Caco-2 (cell line): ENCODE measurements at regions not wholly inside any gene's neighbourhood (a gene's known extent, or its start where the extent isn't known, plus 50 kb on each side); places are given as distances from the start of the nearest gene placed in this dataset.
"Not testable (repeated sequence)": the region's sequence is repeated elsewhere in the genome, so short reads cannot be mapped to it uniquely, and the experiment has no call there.

Source experiments
- BruUV-seq: library from RNA; stranded (reverse); fragments of 400-500 nt; replicated peaks from 2 replicates; lab custom pipeline; 2021; lab: Mats Ljungman, UMichigan
- CTCF ChIA-PET: fragments of 300-600 bp; sonication (Branson Sonifier 250); formaldehyde crosslinking; loops from one replicate; lab custom pipeline; 2022; ENCODE audit warnings: antibody characterized with exemption; lab: Charles Lee
- POLR2A ChIA-PET: fragments of 300-600 bp; sonication (Branson Sonifier 250); formaldehyde crosslinking; loops from one replicate; lab custom pipeline; 2022; ENCODE audit warnings: antibody characterized with exemption; lab: Charles Lee
- DNase-seq, 2 experiments: peaks; one replicate each; pipeline versions ENCODE4 v3.0.0 to v3.0.0-alpha.2; 2020 to 2022
- H3K27me3 ChIP-seq: replicated peaks from 2 replicates; pipeline ENCODE4 v1.6.0; 2011; ENCODE audit warnings: low read length; ENCODE audit not compliant: control insufficient read depth, insufficient read depth
- H3K36me3 ChIP-seq: 2 replicates; pipeline ENCODE4 v1.5.1; 2011; ENCODE audit warnings: low read length; ENCODE audit not compliant: control insufficient read depth, insufficient read depth
- H3K4me1 ChIP-seq: fragments of 250-450 bp; sonication (Bioruptor Pico); 2 replicates; pipeline ENCODE4 v1.5.1; 2020; ENCODE audit warnings: mild to moderate bottlenecking
- H3K4me3 ChIP-seq: 2 replicates; pipeline ENCODE4 v1.5.1; 2011; ENCODE audit warnings: low read depth, mild to moderate bottlenecking, control low read depth, low read length
- H3K9me3 ChIP-seq: fragments of 250-450 bp; sonication (Bioruptor Pico); 2 replicates; pipeline ENCODE4 v1.5.1; 2020; ENCODE audit warnings: mild to moderate bottlenecking, moderate library complexity
- H3K27ac Mint-ChIP-seq: one replicate; pipeline ENCODE4 v1.8.0; 2022; ENCODE audit warnings: mixed read lengths; ENCODE audit not compliant: unreplicated experiment
- H3K27me3 Mint-ChIP-seq: one replicate; pipeline ENCODE4 v1.8.0; 2022; ENCODE audit warnings: mixed read lengths; ENCODE audit not compliant: insufficient read depth, unreplicated experiment
- H3K36me3 Mint-ChIP-seq: one replicate; pipeline ENCODE4 v1.8.0; 2022; ENCODE audit warnings: mild to moderate bottlenecking, mixed read lengths; ENCODE audit not compliant: insufficient read depth, unreplicated experiment
- H3K4me1 Mint-ChIP-seq: one replicate; pipeline ENCODE4 v1.8.0; 2022; ENCODE audit warnings: low read depth, mixed read lengths; ENCODE audit not compliant: unreplicated experiment
- H3K4me3 Mint-ChIP-seq: one replicate; pipeline ENCODE4 v1.8.0; 2022; ENCODE audit warnings: mild to moderate bottlenecking, moderate library complexity, mixed read lengths; ENCODE audit not compliant: unreplicated experiment
- H3K9me3 Mint-ChIP-seq: one replicate; pipeline ENCODE4 v1.8.0; 2022; ENCODE audit warnings: mixed read lengths; ENCODE audit not compliant: unreplicated experiment
- intact Hi-C: fragments of 100-400 bp; cut with micrococcal nuclease; formaldehyde crosslinking; loops from one replicate; pipeline ENCODE4 v1.10.0; 2022; ENCODE audit not compliant: unreplicated experiment
- TF ChIP-seq, protein P1 (sequence below), 2 experiments: fragments of 200-600 bp in 1 of 2; IDR thresholded peaks; 1 replicate in 1 of 2; 2 replicates in 1 of 2; pipeline versions ENCODE4 v1.5.1 to v1.8.0; 2011 to 2022; ENCODE audit warnings: antibody characterized with exemption in 1 of 2, control low read depth in 1 of 2, inconsistent platforms in 1 of 2, low read depth in 1 of 2, low read length in 1 of 2, mild to moderate bottlenecking in 1 of 2, moderate library complexity in 1 of 2; ENCODE audit not compliant: insufficient read depth in 1 of 2, severe bottlenecking in 1 of 2, unreplicated experiment in 1 of 2

DNA sequence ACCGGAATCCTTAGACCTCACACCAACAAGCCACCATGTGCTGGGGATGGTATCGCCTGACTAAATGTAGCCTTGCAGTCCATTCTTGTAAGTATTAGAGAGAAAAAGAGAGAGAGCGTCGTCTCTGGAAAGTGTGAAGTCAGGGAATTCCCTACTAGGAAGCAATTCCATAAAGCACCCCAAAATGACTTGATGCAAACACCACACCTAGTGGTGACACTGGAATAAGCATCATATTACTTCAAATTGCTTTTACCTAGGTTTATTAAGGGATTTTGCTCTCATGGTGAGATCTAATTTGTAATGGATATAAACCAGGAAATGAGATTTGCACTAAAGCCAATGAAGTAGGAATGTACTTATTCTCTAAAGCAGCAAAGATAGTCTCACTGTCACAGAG is 111.4 kb upstream of the METTL9 start:
- H3K4me1 ChIP-seq, POLR2A ChIA-PET, H3K4me3 Mint-ChIP-seq, H3K9me3 ChIP-seq, H3K27ac Mint-ChIP-seq, H3K4me3 ChIP-seq, CTCF ChIA-PET, BruUV-seq, H3K9me3 Mint-ChIP-seq, H3K27me3 Mint-ChIP-seq, H3K36me3 ChIP-seq, H3K36me3 Mint-ChIP-seq, intact Hi-C loops, H3K27me3 ChIP-seq, DNase-seq, H3K4me1 Mint-ChIP-seq: not testable (repeated sequence)

- H3K27ac Mint-ChIP-seq, H3K4me3 Mint-ChIP-seq, CTCF ChIA-PET, intact Hi-C loops, H3K36me3 ChIP-seq, DNase-seq, H3K9me3 ChIP-seq, H3K9me3 Mint-ChIP-seq, H3K4me3 ChIP-seq, H3K4me1 Mint-ChIP-seq, H3K27me3 Mint-ChIP-seq, BruUV-seq, H3K27me3 ChIP-seq, POLR2A ChIA-PET: not testable (repeated sequence)
- H3K36me3 Mint-ChIP-seq = peaks cover 31% of the 10 kb centered on the region
- peaks cover 10% of the 10 kb centered on the region for H3K4me1 ChIP-seq
Observed at GRCh38 chr16:21499046-21499445, 100.3 kb upstream of the METTL9 start.

DNA sequence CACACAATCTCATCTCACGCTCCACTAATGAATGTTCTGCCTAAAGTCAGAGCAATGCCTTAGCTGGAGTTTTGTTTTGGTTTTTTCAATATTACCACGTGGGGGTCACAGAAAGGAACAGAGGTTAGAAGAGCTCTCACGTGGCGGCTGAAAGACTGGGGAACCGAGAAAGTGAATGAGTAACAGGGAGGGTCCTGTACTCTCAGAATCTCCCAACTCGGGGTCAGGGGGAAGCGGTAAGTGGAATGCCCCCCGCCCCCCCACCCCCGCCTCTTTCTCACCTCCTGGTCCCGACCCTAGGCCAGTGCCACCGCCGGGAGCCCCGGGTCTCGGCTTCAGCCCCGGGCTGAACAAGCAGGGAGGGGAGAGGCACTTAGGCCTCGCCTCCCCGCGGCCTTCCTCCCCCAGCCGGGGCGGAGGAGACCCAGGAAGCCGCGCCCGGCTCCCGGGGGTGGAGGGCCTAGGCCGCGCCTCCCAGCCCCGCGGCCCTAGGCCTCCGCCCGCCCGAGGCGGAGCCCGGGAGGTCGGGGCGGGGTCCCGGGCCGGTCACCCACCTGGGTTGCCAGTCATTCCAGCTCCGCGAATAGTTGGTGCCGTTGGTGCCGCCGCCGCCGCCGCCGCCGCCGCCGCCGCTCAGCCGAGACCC is 98.0 kb upstream of the METTL9 start:
- BruUV-seq, H3K9me3 ChIP-seq, H3K27me3 ChIP-seq, H3K9me3 Mint-ChIP-seq, CTCF ChIA-PET, H3K4me1 Mint-ChIP-seq, H3K27me3 Mint-ChIP-seq, H3K36me3 ChIP-seq, intact Hi-C loops: not testable (repeated sequence)
- POLR2A ChIA-PET = interaction anchor here (1.1 kb wide), 1 partner anchor 19 kb away, joined by 3 read pairs; no protein-coding TSS in a partner anchor
- DNase-seq = peak; percentile 64 to 87
- Histone ChIP-seq H3K4me3 (peak overlapping the region; percentile 99), H3K4me1 (peaks cover 10% of the 10 kb centered on the region)
- Mint-ChIP-seq H3K27ac (peak overlapping the region; percentile 50), H3K4me3 (peak overlapping the region; percentile 81), H3K36me3 (peaks cover 50% of the 10 kb centered on the region)

DNA sequence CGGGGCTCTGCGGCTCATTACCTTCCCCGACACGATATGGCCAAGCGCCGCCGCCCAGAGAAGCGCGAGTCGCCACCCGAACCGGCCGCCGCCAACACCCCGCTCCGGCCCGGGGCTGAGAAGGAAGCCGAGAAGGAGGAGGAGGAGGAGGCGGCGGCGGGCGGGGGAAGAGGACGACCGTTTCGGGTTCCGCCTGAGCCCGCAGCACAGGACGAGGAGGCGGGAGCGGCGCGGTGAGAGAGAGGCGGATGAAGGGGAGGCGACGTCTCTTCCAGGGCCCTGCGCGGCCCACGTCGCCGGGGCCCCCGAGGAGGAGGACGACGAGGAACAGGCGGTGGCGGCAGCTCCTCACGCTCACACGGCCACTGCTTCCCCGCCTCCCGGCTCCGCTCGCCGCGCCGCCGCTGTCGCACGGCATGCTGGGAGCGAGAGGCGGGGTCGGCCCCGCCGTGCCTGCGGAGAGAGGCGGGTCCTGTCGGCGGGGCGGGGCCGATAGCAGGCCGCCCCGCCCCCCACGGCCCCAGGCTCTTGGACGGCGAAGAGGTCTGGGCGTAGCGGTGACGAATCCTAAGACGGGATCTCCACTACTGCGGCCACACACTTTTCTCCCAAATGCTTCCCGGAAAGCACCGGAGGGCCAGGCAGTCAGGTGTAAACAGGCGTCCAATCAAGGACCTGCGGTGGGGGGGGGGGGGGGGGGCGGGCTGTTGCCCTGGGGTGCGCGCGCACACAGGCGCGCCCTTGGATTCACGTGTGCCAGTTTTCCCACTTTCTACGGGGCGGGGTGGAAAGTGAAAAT is 97.3 kb upstream of the METTL9 start:
- POLR2A ChIA-PET = interaction anchor here (0.7 to 1.1 kb wide), 2 partner anchors 18 to 19 kb away, joined by 3 to 8 read pairs; no protein-coding TSS in a partner anchor

DNA sequence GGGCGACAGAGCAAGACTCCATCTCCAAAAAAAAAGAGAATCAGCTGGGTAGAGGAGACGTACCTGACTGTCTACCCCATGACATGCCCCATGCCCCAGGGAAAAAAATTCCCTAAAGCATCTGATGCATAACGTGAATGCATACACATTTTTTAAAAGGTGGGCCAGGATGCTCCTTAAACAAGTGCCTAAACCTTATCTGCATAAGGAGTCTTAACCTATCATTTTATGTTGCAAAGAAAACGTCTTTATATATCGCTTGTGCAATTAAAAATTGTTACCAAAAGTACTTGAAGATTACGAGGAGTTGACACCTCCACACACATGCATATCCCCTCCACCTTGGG is 95.8 kb upstream of the METTL9 start:
- H3K36me3 ChIP-seq, H3K4me3 ChIP-seq, H3K27me3 ChIP-seq, H3K27me3 Mint-ChIP-seq, CTCF ChIA-PET, intact Hi-C loops, BruUV-seq, H3K4me1 Mint-ChIP-seq, H3K9me3 ChIP-seq, POLR2A ChIA-PET, H3K9me3 Mint-ChIP-seq: not testable (repeated sequence)
- peaks cover 15% of the 10 kb centered on the region for H3K4me1 ChIP-seq
- Mint-ChIP-seq H3K36me3 (peaks cover 72% of the 10 kb centered on the region), H3K4me3 (peak overlapping the region; percentile 81), H3K27ac (peak overlapping the region; percentile 50)
- DNase-seq = peak; percentile 3 to 10

More for the DNA sequence above, 97.3 kb upstream of the METTL9 start:
- Histone ChIP-seq H3K27me3 (no peaks in the 10 kb centered on the region), H3K36me3 (no peaks in the 10 kb centered on the region), H3K4me3 (peak overlapping the region; percentile 99), H3K9me3 (no peaks in the 10 kb centered on the region), H3K4me1 (peaks cover 14% of the 10 kb centered on the region)
- CTCF ChIA-PET = no interaction called here
- peak; percentile 95 to 97 for DNase-seq
- H3K4me3 Mint-ChIP-seq = peak overlapping the region; percentile 81
- peak overlapping the region; percentile 50 for H3K27ac Mint-ChIP-seq
- TSS peak; percentile 62 for BruUV-seq
- peaks cover 7% of the 10 kb centered on the region for H3K4me1 Mint-ChIP-seq
- intact Hi-C loops = no loop called here
- no peaks in the 10 kb centered on the region for H3K9me3 Mint-ChIP-seq
- H3K36me3 Mint-ChIP-seq = peaks cover 57% of the 10 kb centered on the region
- H3K27me3 Mint-ChIP-seq = no peaks in the 10 kb centered on the region
- TF ChIP-seq, protein P1, sequence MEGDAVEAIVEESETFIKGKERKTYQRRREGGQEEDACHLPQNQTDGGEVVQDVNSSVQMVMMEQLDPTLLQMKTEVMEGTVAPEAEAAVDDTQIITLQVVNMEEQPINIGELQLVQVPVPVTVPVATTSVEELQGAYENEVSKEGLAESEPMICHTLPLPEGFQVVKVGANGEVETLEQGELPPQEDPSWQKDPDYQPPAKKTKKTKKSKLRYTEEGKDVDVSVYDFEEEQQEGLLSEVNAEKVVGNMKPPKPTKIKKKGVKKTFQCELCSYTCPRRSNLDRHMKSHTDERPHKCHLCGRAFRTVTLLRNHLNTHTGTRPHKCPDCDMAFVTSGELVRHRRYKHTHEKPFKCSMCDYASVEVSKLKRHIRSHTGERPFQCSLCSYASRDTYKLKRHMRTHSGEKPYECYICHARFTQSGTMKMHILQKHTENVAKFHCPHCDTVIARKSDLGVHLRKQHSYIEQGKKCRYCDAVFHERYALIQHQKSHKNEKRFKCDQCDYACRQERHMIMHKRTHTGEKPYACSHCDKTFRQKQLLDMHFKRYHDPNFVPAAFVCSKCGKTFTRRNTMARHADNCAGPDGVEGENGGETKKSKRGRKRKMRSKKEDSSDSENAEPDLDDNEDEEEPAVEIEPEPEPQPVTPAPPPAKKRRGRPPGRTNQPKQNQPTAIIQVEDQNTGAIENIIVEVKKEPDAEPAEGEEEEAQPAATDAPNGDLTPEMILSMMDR (IDR thresholded peaks at IDR 0.05; ENCODE audit: insufficient read depth in 1 of 2, low read depth in 1 of 2, low read length in 1 of 2, severe bottlenecking in 1 of 2, unreplicated experiment in 1 of 2) = no peak
